K562 (cell line): ENCODE measurements at regions not wholly inside any gene's neighbourhood (a gene's known extent, or its start where the extent isn't known, plus 50 kb on each side); places are given as distances from the start of the nearest gene placed in this dataset.

Experiments
- ATAC-seq: fragments of 200-7000 bp; cut with Tn5 transposase; 3 replicates; pipeline ENCODE4 v1.9.1; 2020; ENCODE audit warnings: moderate library complexity
- BruUV-seq: library from RNA; stranded (reverse); fragments of 400-500 nt; replicated peaks from 2 replicates; lab custom pipeline; 2021; lab: Mats Ljungman, UMichigan
- CTCF ChIA-PET: fragments of 300-600 bp; formaldehyde crosslinking; extraction: SDS; loops from one replicate; lab custom pipeline; 2021; ENCODE audit warnings: low intra/inter-chr PET ratio; lab: Yijun Ruan, JAX
- POLR2A ChIA-PET: fragments of 300-600, 350-650 bp; sonication (Branson Sonifier 250); formaldehyde crosslinking; extraction: SDS; loops from one replicate; lab custom pipeline; 2021; ENCODE audit warnings: antibody characterized with exemption, inconsistent platforms; lab: Yijun Ruan, JAX
- DNase-seq, 4 experiments: peaks; one replicate each; pipeline versions ENCODE4 v3.0.0 to v3.0.0-alpha.2; 2011 to 2018; ENCODE audit warnings: low spot score in 3 of 4, mixed read lengths in 3 of 4; ENCODE audit errors: extremely low read depth in 1 of 4
- FAIRE-seq: peaks from 2 replicates; lab custom pipeline; 2011; peaks lifted over from hg19 to GRCh38; lab: Jason Lieb, UNC
- H2AFZ ChIP-seq: 2 replicates; pipeline ENCODE4 v1.6.0; 2011; ENCODE audit warnings: low read depth, low read length, control low read depth, inconsistent platforms
- H3K27ac ChIP-seq: fragments of 200-600 bp; 3 replicates; pipeline ENCODE4 v1.8.0; 2011; ENCODE audit warnings: low read depth, mild to moderate bottlenecking, control low read depth, inconsistent platforms, low read length, moderate library complexity, mixed read lengths; ENCODE audit errors: extremely low read depth
- H3K27me3 ChIP-seq, 2 experiments: fragments of 300-600 bp in 1 of 2; 2 replicates in 1 of 2; 3 replicates in 1 of 2; pipeline versions ENCODE4 v1.6.0 to v1.8.0; 2011; ENCODE audit warnings: inconsistent platforms in 2 of 2, low read length in 2 of 2, mild to moderate bottlenecking in 1 of 2, mixed read lengths in 1 of 2, moderate library complexity in 1 of 2; ENCODE audit not compliant: control insufficient read depth in 2 of 2, insufficient read depth in 2 of 2
- H3K36me3 ChIP-seq: fragments of 300-600 bp; 3 replicates; pipeline ENCODE4 v1.8.0; 2011; ENCODE audit warnings: mild to moderate bottlenecking, low read length, inconsistent platforms; ENCODE audit not compliant: control insufficient read depth, insufficient read depth
- H3K4me1 ChIP-seq, 2 experiments: fragments of 200-600 bp in 1 of 2; replicated peaks in 1 of 2; 2 replicates in 1 of 2; 3 replicates in 1 of 2; pipeline versions ENCODE4 v1.5.1 to v1.8.0; 2011; ENCODE audit warnings: inconsistent platforms in 2 of 2, low read length in 2 of 2, mild to moderate bottlenecking in 1 of 2, mixed read lengths in 1 of 2, moderate library complexity in 1 of 2; ENCODE audit not compliant: control insufficient read depth in 2 of 2, insufficient read depth in 2 of 2
- H3K4me2 ChIP-seq: 2 replicates; pipeline ENCODE4 v1.6.1; 2011; ENCODE audit warnings: low read length, control low read depth, inconsistent platforms, mixed read lengths; ENCODE audit not compliant: insufficient read depth
- H3K4me3 ChIP-seq: fragments of 200-600 bp; sonication (generic), shearing (Covaris generic); 2 replicates; pipeline ENCODE4 v1.5.1; 2016; ENCODE audit warnings: control low read depth, inconsistent platforms
- H3K79me2 ChIP-seq: fragments of 200-600 bp; 3 replicates; pipeline ENCODE4 v1.8.0; 2011; ENCODE audit warnings: low read length, inconsistent platforms; ENCODE audit not compliant: control insufficient read depth, insufficient read depth
- H3K9ac ChIP-seq, 2 experiments: 2 replicates each; pipeline versions ENCODE4 v1.6.0 to v1.6.1; 2011; ENCODE audit warnings: low read depth in 2 of 2, low read length in 2 of 2, control low read depth in 1 of 2, inconsistent platforms in 1 of 2, mild to moderate bottlenecking in 1 of 2, mixed read lengths in 1 of 2; ENCODE audit not compliant: insufficient read depth in 1 of 2
- H3K9me1 ChIP-seq: one replicate; pipeline ENCODE4 v1.6.0; 2011; ENCODE audit warnings: inconsistent platforms, mild to moderate bottlenecking, low read length, moderate library complexity; ENCODE audit not compliant: control insufficient read depth, insufficient read depth
- H3K9me3 ChIP-seq: replicated peaks from 2 replicates; pipeline ENCODE4 v1.5.1; 2011; ENCODE audit warnings: low read depth, low read length, inconsistent platforms; ENCODE audit not compliant: control insufficient read depth, insufficient read depth
- H4K20me1 ChIP-seq: replicated peaks from 2 replicates; pipeline ENCODE4 v1.6.1; 2011; ENCODE audit warnings: low read length, inconsistent platforms, mixed read lengths; ENCODE audit not compliant: control insufficient read depth, insufficient read depth
- HIVEP1 ChIP-seq: fragments of 250-450 bp; sonication (Bioruptor Pico); IDR thresholded peaks from 2 replicates; pipeline ENCODE4 v1.4.0; 2020; ENCODE audit warnings: mild to moderate bottlenecking
- MAFG ChIP-seq: fragments of 450-650 bp; conservative IDR thresholded peaks from 2 replicates; pipeline ENCODE4 v1.6.1; 2016; ENCODE audit warnings: missing genetic modification characterization, missing compliant biosample characterization
- RFX1 ChIP-seq: fragments of 450-650 bp; IDR thresholded peaks from 2 replicates; pipeline ENCODE4 v1.6.1; 2016; ENCODE audit warnings: mild to moderate bottlenecking, moderate library complexity
- RREB1 ChIP-seq: fragments of 250-450 bp; sonication (Bioruptor Pico); IDR thresholded peaks from 2 replicates; pipeline ENCODE4 v1.4.0; 2020
- SLC30A9 ChIP-seq: fragments of 250-450 bp; sonication (Bioruptor Pico); IDR thresholded peaks from 2 replicates; pipeline ENCODE4 v1.8.0; 2022; ENCODE audit warnings: mild to moderate bottlenecking, moderate library complexity
- TCF3 ChIP-seq: sonication (generic); formaldehyde crosslinking; IDR thresholded peaks from 2 replicates; pipeline ENCODE4 v1.4.0; 2020; ENCODE audit warnings: mild to moderate bottlenecking, missing genetic modification reagents
- ZNF12 ChIP-seq: sonication (generic); formaldehyde crosslinking; IDR thresholded peaks from 2 replicates; pipeline ENCODE4 v1.4.0; 2020; ENCODE audit warnings: mild to moderate bottlenecking, missing genetic modification reagents
- ZNF586 ChIP-seq: fragments of 450-650 bp; formaldehyde crosslinking; conservative IDR thresholded peaks from 2 replicates; pipeline ENCODE4 v1.4.0; 2020; ENCODE audit warnings: mild to moderate bottlenecking, moderate library complexity
- ZNF695 ChIP-seq: fragments of 450-650 bp; formaldehyde crosslinking; IDR thresholded peaks from 2 replicates; pipeline ENCODE4 v1.4.0; 2020; ENCODE audit warnings: mild to moderate bottlenecking, moderate library complexity
- WGBS: fragments of 100-300 bp; shearing (Covaris generic); methylation state at CpG from one replicate; pipeline ENCODE4 v1.1.6; 2016; ENCODE audit warnings: low coverage, mixed read lengths; ENCODE audit not compliant: insufficient coverage; ENCODE audit errors: missing lambda C conversion rate; 5-methylcytosine and 5-hydroxymethylcytosine counted together
- in situ Hi-C: fragments of 300-500 bp; cut with MboI; formaldehyde crosslinking; loops from 4 replicates; pipeline ENCODE4 v1.15.0; 2018; ENCODE audit warnings: inconsistent platforms, mixed read lengths
- intact Hi-C: fragments of 100-400 bp; cut with micrococcal nuclease; formaldehyde crosslinking; loops from 2 replicates; pipeline ENCODE4 v1.14.2; 2022

GRCh38 chr2:6757215-6757614 lies 108.5 kb downstream of the CMPK2 start (continued):
- TF ChIP-seq HIVEP1 (CRISPR knock-in tag): no peak
- no peak for TF ChIP-seq RREB1
- TF ChIP-seq RFX1: no peak
- TF ChIP-seq ZNF695 (CRISPR knock-in tag): no peak

GRCh38 chr2:6759689-6760088 lies 106.0 kb downstream of the CMPK2 start:
- Histone ChIP-seq H3K4me1 (no peaks in the 10 kb centered on the region), H3K4me3 (no peak overlapping the region), H3K9me3 (no peaks in the 10 kb centered on the region), H3K36me3 (no peaks in the 10 kb centered on the region), H3K79me2 (no peaks in the 10 kb centered on the region), H4K20me1 (no peaks in the 10 kb centered on the region), H3K27me3 (no peaks in the 10 kb centered on the region; a peak in 1 of 5 replicates), H2AFZ (no peak overlapping the region), H3K9ac (no peak overlapping the region), H3K27ac (no peak overlapping the region), H3K9me1 (no peaks in the 10 kb centered on the region), H3K4me2 (no peak overlapping the region)
- ATAC-seq: no peak
- POLR2A ChIA-PET: no interaction called here
- in situ Hi-C loops: no loop called here
- FAIRE-seq: no peak
- no peak for DNase-seq
- BruUV-seq: no TSS peak
- TF ChIP-seq TCF3 (CRISPR knock-in tag): no peak
- TF ChIP-seq ZNF586 (CRISPR knock-in tag): no peak
- TF ChIP-seq MAFG: no peak
- TF ChIP-seq ZNF12: no peak
- no peak for TF ChIP-seq SLC30A9 (CRISPR knock-in tag)
- intact Hi-C loops: no loop called here
- 0% methylated on average over 2 of the region's 2 CpGs for WGBS
- CTCF ChIA-PET: interaction anchor here (0.6 kb wide), 1 partner anchor 11 kb away, joined by 3 read pairs; no protein-coding TSS in a partner anchor
